Loucy (cell line): ENCODE measurements at regions not wholly inside any gene's neighbourhood (a gene's known extent, or its start where the extent isn't known, plus 50 kb on each side); places are given as distances from the start of the nearest gene placed in this dataset.

Experiments
- H2AFZ ChIP-seq: fragments of 200-600 bp; sonication (generic); 2 replicates; pipeline ENCODE4 v1.6.0; 2016; ENCODE audit warnings: antibody characterized with exemption, mild to moderate bottlenecking, low read length, moderate library complexity
- H3F3A ChIP-seq: fragments of 200-600 bp; 2 replicates; pipeline ENCODE4 v1.6.0; 2016; ENCODE audit warnings: antibody characterized with exemption, low read depth, mild to moderate bottlenecking
- H3K27me3 ChIP-seq: fragments of 200-600 bp; sonication (generic); 2 replicates; pipeline ENCODE4 v1.6.1; 2014; ENCODE audit warnings: low read length, mild to moderate bottlenecking; ENCODE audit not compliant: insufficient read depth, poor library complexity, severe bottlenecking
- H3K36me3 ChIP-seq: fragments of 200-600 bp; sonication (generic); 2 replicates; pipeline ENCODE4 v1.6.1; 2016; ENCODE audit warnings: low read length; ENCODE audit not compliant: insufficient read depth
- H3K4me1 ChIP-seq: fragments of 200-600 bp; sonication (generic); 2 replicates; pipeline ENCODE4 v1.5.1; 2014; ENCODE audit warnings: low read length, mild to moderate bottlenecking; ENCODE audit not compliant: insufficient read depth, poor library complexity, severe bottlenecking
- H3K4me2 ChIP-seq: fragments of 200-600 bp; sonication (generic); 2 replicates; pipeline ENCODE4 v1.6.0; 2014; ENCODE audit warnings: antibody characterized with exemption, low read length, low read depth, mild to moderate bottlenecking; ENCODE audit not compliant: poor library complexity, severe bottlenecking
- H3K4me3 ChIP-seq: fragments of 200-600 bp; sonication (generic); 2 replicates; pipeline ENCODE4 v1.5.1; 2014; ENCODE audit warnings: low read length, mild to moderate bottlenecking, mixed read lengths; ENCODE audit not compliant: poor library complexity, severe bottlenecking
- H3K79me2 ChIP-seq: fragments of 200-600 bp; sonication (generic); 2 replicates; pipeline ENCODE4 v1.6.1; 2014; ENCODE audit warnings: low read length; ENCODE audit not compliant: insufficient read depth
- H3K9ac ChIP-seq: fragments of 200-600 bp; sonication (generic); 2 replicates; pipeline ENCODE4 v1.6.0; 2014; ENCODE audit warnings: mild to moderate bottlenecking, low read depth, low read length, moderate library complexity; ENCODE audit not compliant: poor library complexity, severe bottlenecking
- H3K9me2 ChIP-seq: fragments of 200-600 bp; sonication (generic); replicated peaks from 2 replicates; pipeline ENCODE4 v1.6.1; 2016; ENCODE audit warnings: low read depth, low read length, mixed read lengths
- H3K9me3 ChIP-seq: fragments of 200-600 bp; sonication (generic); 2 replicates; pipeline ENCODE4 v1.6.1; 2014; ENCODE audit warnings: mild to moderate bottlenecking, antibody characterized with exemption, low read length, low read depth; ENCODE audit not compliant: insufficient read depth
- H4K20me1 ChIP-seq: fragments of 200-600 bp; sonication (generic); 2 replicates; pipeline ENCODE4 v1.6.0; 2014; ENCODE audit warnings: antibody characterized with exemption, low read length, mild to moderate bottlenecking; ENCODE audit not compliant: insufficient read depth, poor library complexity, severe bottlenecking
- EZH2phosphoT487 ChIP-seq: fragments of 200-600 bp; IDR thresholded peaks from 2 replicates; pipeline ENCODE4 v1.6.1; 2018; ENCODE audit warnings: antibody characterized with exemption, mild to moderate bottlenecking, moderate library complexity, borderline replicate concordance
- TF ChIP-seq, protein P1 (sequence below): fragments of 200-600 bp; sonication (generic); conservative IDR thresholded peaks from 2 replicates; pipeline ENCODE4 v1.5.1; 2014; ENCODE audit warnings: mild to moderate bottlenecking, antibody characterized with exemption, low read length

DNA sequence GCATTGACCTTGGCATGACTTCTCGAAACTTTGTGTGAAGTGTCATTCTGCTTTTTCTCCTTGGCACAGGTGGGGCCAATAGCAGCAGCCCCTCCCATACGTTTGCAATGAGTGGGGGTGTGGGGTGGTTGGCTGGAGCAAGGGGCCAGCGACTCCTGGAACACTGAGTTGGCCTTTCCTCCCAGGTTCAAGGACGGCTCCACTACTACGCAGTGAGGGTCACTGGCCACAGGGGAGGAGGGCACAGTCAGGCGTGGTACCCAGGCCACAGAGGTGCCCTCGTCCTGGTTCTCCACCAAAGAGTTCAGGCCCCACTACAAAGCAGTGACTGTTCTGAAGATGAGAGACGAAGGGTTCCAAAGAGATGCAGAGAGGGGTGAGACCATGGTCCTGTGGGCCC is 70.6 kb upstream of the OTOS start:
- TF ChIP-seq EZH2phosphoT487: no peak
- TF ChIP-seq, protein P1, sequence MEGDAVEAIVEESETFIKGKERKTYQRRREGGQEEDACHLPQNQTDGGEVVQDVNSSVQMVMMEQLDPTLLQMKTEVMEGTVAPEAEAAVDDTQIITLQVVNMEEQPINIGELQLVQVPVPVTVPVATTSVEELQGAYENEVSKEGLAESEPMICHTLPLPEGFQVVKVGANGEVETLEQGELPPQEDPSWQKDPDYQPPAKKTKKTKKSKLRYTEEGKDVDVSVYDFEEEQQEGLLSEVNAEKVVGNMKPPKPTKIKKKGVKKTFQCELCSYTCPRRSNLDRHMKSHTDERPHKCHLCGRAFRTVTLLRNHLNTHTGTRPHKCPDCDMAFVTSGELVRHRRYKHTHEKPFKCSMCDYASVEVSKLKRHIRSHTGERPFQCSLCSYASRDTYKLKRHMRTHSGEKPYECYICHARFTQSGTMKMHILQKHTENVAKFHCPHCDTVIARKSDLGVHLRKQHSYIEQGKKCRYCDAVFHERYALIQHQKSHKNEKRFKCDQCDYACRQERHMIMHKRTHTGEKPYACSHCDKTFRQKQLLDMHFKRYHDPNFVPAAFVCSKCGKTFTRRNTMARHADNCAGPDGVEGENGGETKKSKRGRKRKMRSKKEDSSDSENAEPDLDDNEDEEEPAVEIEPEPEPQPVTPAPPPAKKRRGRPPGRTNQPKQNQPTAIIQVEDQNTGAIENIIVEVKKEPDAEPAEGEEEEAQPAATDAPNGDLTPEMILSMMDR: no peak
- Histone ChIP-seq H3K4me2 (no peak overlapping the region), H2AFZ (no peak overlapping the region), H3K9ac (no peak overlapping the region), H3K4me3 (no peak overlapping the region), H4K20me1 (no peaks in the 10 kb centered on the region), H3K9me2 (no peaks in the 10 kb centered on the region), H3K79me2 (no peaks in the 10 kb centered on the region), H3K9me3 (peaks cover 7% of the 10 kb centered on the region; the same call in 1 of the 2 replicates), H3K36me3 (no peaks in the 10 kb centered on the region), H3F3A (no peaks in the 10 kb centered on the region), H3K4me1 (no peaks in the 10 kb centered on the region), H3K27me3 (no peaks in the 10 kb centered on the region)

DNA sequence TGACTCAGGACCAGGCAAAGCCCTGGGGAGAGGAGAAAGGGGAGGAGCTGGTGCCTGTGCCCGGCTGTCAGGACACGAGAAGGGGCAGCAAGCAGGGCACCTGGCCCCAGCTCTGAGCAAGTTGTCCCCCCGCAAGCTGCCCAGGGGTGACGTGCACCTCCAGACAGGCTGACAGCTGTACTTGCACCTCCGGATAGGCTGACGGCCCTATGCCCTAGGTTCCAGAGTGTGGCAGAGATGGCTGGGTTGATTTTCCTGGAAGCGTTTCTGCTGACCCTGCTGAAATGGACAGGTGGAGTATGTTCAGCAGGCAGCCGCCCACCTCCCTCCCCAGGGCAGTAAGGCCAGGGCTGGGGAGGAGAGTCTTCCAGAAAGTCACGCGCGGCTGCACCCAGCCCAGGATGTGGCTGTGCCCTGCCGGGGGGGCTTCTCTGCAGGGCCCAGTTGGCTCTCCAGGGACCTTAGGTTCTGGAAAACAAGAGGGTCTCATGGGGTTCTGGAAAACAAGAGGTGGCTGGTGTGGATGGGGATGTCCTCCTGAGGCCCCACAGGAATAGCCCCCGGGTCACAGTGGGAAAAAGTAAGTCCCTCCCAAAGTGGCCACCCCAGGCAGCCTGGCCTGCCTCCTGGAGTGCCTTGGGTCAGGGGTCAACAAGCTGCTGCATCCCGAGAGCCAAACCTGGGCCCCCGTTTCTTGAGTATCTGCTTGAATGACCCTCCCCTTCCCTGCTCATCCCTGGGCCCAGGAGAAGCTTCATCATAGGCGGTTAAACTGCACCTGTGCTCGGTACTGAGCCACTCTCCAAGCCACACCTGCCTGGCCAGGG is 71.4 kb upstream of the OTOS start:
- Histone ChIP-seq H3K4me3 (no peak overlapping the region), H3K9me2 (no peaks in the 10 kb centered on the region), H3K9ac (no peak overlapping the region), H3K4me1 (no peaks in the 10 kb centered on the region), H3K27me3 (no peaks in the 10 kb centered on the region), H3K4me2 (no peak overlapping the region), H4K20me1 (no peaks in the 10 kb centered on the region), H3F3A (no peaks in the 10 kb centered on the region), H3K9me3 (peaks cover 7% of the 10 kb centered on the region; the same call in 1 of the 2 replicates), H3K36me3 (no peaks in the 10 kb centered on the region), H2AFZ (no peak overlapping the region), H3K79me2 (no peaks in the 10 kb centered on the region)
- TF ChIP-seq, protein P1: no peak

DNA sequence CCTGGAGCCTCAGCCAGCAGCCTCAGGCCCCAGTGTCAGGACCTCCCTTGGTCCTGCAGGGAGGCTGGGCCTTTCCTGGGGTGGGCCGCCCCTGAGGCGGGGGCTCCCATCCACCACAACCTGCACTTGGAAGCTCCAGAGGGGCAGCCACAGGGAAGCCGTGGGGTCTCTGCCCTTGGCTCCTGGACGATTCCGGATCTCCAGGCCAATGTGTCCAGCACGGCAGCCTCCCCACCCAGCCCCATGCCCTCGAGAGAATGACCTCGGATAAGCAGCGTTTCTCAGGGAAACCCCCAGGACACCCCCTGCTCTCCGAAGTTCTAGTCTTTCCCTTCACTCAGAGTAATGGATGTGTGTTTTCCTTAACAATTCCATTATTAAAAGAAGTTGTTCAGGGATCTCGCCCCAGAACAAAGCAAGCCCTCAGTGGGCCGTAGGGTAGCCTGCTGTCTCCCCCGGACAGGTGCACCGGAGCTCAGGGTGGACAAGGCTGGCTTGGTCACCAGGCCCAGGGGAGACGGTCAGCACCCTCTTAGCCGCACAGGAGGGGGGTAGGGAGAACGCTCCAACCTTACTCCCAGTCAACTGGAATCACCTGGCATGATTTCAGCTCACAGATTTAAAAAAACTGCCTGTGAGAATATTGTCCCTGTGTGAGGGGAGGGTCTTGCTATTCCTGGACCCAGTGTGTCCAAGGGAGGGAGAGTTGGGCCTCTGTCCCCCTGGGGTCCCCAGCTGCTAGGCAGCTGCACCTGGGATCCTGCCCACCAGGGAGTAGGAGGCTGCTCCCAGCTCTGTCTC is 72.2 kb upstream of the OTOS start:
- H3K79me2 ChIP-seq: no peaks in the 10 kb centered on the region

More for the DNA sequence above, 72.2 kb upstream of the OTOS start:
- TF ChIP-seq EZH2phosphoT487: no peak
- TF ChIP-seq, protein P1: no peak
- Histone ChIP-seq H4K20me1 (no peaks in the 10 kb centered on the region), H3K9me3 (peaks cover 7% of the 10 kb centered on the region; the same call in 1 of the 2 replicates), H3K4me2 (no peak overlapping the region), H3K27me3 (no peaks in the 10 kb centered on the region), H3K36me3 (no peaks in the 10 kb centered on the region), H3K9me2 (no peaks in the 10 kb centered on the region), H3K4me1 (no peaks in the 10 kb centered on the region), H3F3A (no peaks in the 10 kb centered on the region), H2AFZ (no peak overlapping the region), H3K9ac (no peak overlapping the region), H3K4me3 (no peak overlapping the region)
